T-cell (primary cell): ENCODE measurements at regions not wholly inside any gene's neighbourhood (a gene's known extent, or its start where the extent isn't known, plus 50 kb on each side); places are given as distances from the start of the nearest gene placed in this dataset.

Experiments used
- ATAC-seq, 4 experiments: fragments of 200-7000 bp in 3 of 4; fragments of 150-1000 bp in 1 of 4; cut with Tn5 transposase; replicated peaks in 1 of 4; 1 replicate in 3 of 4; 2 replicates in 1 of 4; pipeline ENCODE4 v1.10.0; 2021; ENCODE audit warnings: moderate library complexity in 3 of 4, mild to moderate bottlenecking in 2 of 4, moderate number of reproducible peaks in 1 of 4
- CTCF ChIA-PET, 2 donors: fragments of 300-600 bp; sonication (Branson Sonifier 250); formaldehyde crosslinking; loops; one replicate each; lab custom pipeline; 2022; ENCODE audit warnings: antibody characterized with exemption in 2 of 2; lab: Charles Lee
- POLR2A ChIA-PET, 2 donors: fragments of 300-600 bp; sonication (Branson Sonifier 250); formaldehyde crosslinking; loops; one replicate each; lab custom pipeline; 2022; ENCODE audit warnings: antibody characterized with exemption in 2 of 2; lab: Charles Lee
- DNase-seq, 35 experiments: peaks; one replicate each; pipeline versions ENCODE4 v3.0.0 to v3.0.0-alpha.2; 2013 to 2023
- H3K27ac ChIP-seq: one replicate; pipeline ENCODE4 v1.5.1; 2013; ENCODE audit warnings: low read length
- H3K27me3 ChIP-seq, 2 experiments: replicated peaks in 1 of 2; 1 replicate in 1 of 2; 2 replicates in 1 of 2; pipeline versions ENCODE4 v1.6.1 to v1.7.0; 2013; ENCODE audit warnings: low read length in 1 of 2, mixed read lengths in 1 of 2; ENCODE audit not compliant: control insufficient read depth in 2 of 2, insufficient read depth in 2 of 2; ENCODE audit errors: extremely low read depth in 1 of 2
- H3K36me3 ChIP-seq, 2 donors: 1 replicate in 1 of 2; 2 replicates in 1 of 2; pipeline versions ENCODE4 v1.6.1 to v1.7.0; 2013; ENCODE audit warnings: low read length in 1 of 2; ENCODE audit not compliant: control insufficient read depth in 2 of 2, insufficient read depth in 1 of 2; ENCODE audit errors: extremely low read depth in 1 of 2
- H3K4me1 ChIP-seq, 2 experiments: 1 replicate in 1 of 2; 2 replicates in 1 of 2; pipeline versions ENCODE4 v1.6.1 to v1.7.0; 2013; ENCODE audit warnings: low read length in 2 of 2, mixed read lengths in 1 of 2; ENCODE audit not compliant: insufficient read depth in 2 of 2, control insufficient read depth in 1 of 2; ENCODE audit errors: extremely low read depth in 1 of 2
- H3K4me3 ChIP-seq, 2 donors: 1 replicate in 1 of 2; 2 replicates in 1 of 2; pipeline versions ENCODE4 v1.5.1 to v1.7.0; 2013; ENCODE audit warnings: mild to moderate bottlenecking in 2 of 2, low read length in 1 of 2, moderate library complexity in 1 of 2; ENCODE audit not compliant: control insufficient read depth in 1 of 2; ENCODE audit errors: extremely low read depth in 1 of 2
- H3K9me3 ChIP-seq: 2 replicates; pipeline ENCODE4 v1.7.0; 2013
- H3K27ac Mint-ChIP-seq, 2 donors: one replicate each; pipeline ENCODE4 v1.8.0; 2020 to 2021; ENCODE audit warnings: mild to moderate bottlenecking in 2 of 2, mixed read lengths in 2 of 2
- H3K27me3 Mint-ChIP-seq, 2 donors: one replicate each; pipeline ENCODE4 v1.8.0; 2021 to 2022; ENCODE audit warnings: mixed read lengths in 2 of 2
- H3K36me3 Mint-ChIP-seq: one replicate; pipeline ENCODE4 v1.8.0; 2021; ENCODE audit warnings: mixed read lengths
- H3K4me1 Mint-ChIP-seq, 3 donors: one replicate each; pipeline ENCODE4 v1.8.0; 2020 to 2022; ENCODE audit warnings: mixed read lengths in 3 of 3, mild to moderate bottlenecking in 1 of 3
- H3K4me3 Mint-ChIP-seq, 3 donors: one replicate each; pipeline ENCODE4 v1.8.0; 2020 to 2022; ENCODE audit warnings: mild to moderate bottlenecking in 3 of 3, mixed read lengths in 3 of 3, moderate library complexity in 3 of 3
- H3K9me3 Mint-ChIP-seq, 3 donors: one replicate each; pipeline ENCODE4 v1.8.0; 2020 to 2022; ENCODE audit warnings: mixed read lengths in 3 of 3
- WGBS: methylation state at CpG from one replicate; pipeline ENCODE4 v1.1.5; 2013; ENCODE audit warnings: missing lambda C conversion rate; ENCODE audit not compliant: insufficient coverage; 5-methylcytosine and 5-hydroxymethylcytosine counted together

- Histone ChIP-seq H3K27ac (no peak overlapping the region), H3K36me3 (no peaks in the 10 kb centered on the region), H3K4me1 (no peaks in the 10 kb centered on the region), H3K27me3 (peaks cover 0 to 13% of the 10 kb centered on the region in 2 experiments), H3K4me3 (no peak overlapping the region), H3K9me3 (no peaks in the 10 kb centered on the region)
- H3K4me1 Mint-ChIP-seq = no peaks in the 10 kb centered on the region
- no peaks in the 10 kb centered on the region for H3K36me3 Mint-ChIP-seq
- peaks cover 25 to 27% of the 10 kb centered on the region in 2 donors for H3K27me3 Mint-ChIP-seq
- no peak overlapping the region for H3K27ac Mint-ChIP-seq
- no peak for DNase-seq
- no peaks in the 10 kb centered on the region for H3K9me3 Mint-ChIP-seq
- WGBS = 72% methylated on average over 2 of the region's 4 CpGs
- ChIA-PET POLR2A (no interaction called here), CTCF (interaction anchor here (0.6 to 1.0 kb wide), 2 partner anchors 8 to 211 kb away, joined by 3 read pairs; no protein-coding TSS in a partner anchor)
- H3K4me3 Mint-ChIP-seq = no peak overlapping the region
- no peak for ATAC-seq
These were observed 284.3 kb downstream of the SKAP2 start for GRCh38 chr7:26580064-26580591.

DNA sequence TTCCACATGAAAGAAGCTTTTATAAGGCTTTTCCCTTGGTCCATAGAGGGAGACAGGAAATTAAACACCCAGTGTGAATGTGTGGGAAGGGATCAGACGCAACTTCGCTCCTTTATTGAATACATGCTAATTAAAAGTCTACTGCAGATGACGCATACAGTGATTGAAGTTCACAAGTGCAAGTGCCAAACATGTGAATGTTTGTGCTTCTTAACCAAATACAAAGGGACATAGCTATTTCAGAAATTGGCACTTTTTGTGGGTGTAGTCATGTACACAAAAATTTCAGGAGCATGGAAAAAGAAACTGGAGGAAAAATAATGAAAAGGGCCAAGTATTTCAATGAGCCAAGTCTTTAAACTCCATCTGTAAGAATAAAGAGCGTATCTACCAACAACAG lies 283.7 kb downstream of the SKAP2 start:
- POLR2A ChIA-PET = no interaction called here
- Histone ChIP-seq H3K4me3 (no peak overlapping the region), H3K27me3 (peaks cover 0 to 13% of the 10 kb centered on the region in 2 experiments), H3K27ac (no peak overlapping the region), H3K36me3 (no peaks in the 10 kb centered on the region), H3K9me3 (no peaks in the 10 kb centered on the region), H3K4me1 (no peaks in the 10 kb centered on the region)
- WGBS = no CpG with 5 or more reads among the region's 4 CpGs
- H3K4me3 Mint-ChIP-seq = no peak overlapping the region
- peaks cover 25 to 27% of the 10 kb centered on the region in 2 donors for H3K27me3 Mint-ChIP-seq
- no peak for ATAC-seq
- CTCF ChIA-PET = interaction anchor here (0.6 to 1.0 kb wide), 2 partner anchors 8 to 211 kb away, joined by 3 read pairs; no protein-coding TSS in a partner anchor
- H3K27ac Mint-ChIP-seq = no peak overlapping the region
- H3K4me1 Mint-ChIP-seq = no peaks in the 10 kb centered on the region
- H3K36me3 Mint-ChIP-seq = no peaks in the 10 kb centered on the region
- DNase-seq = no peak
- H3K9me3 Mint-ChIP-seq = no peaks in the 10 kb centered on the region

DNA sequence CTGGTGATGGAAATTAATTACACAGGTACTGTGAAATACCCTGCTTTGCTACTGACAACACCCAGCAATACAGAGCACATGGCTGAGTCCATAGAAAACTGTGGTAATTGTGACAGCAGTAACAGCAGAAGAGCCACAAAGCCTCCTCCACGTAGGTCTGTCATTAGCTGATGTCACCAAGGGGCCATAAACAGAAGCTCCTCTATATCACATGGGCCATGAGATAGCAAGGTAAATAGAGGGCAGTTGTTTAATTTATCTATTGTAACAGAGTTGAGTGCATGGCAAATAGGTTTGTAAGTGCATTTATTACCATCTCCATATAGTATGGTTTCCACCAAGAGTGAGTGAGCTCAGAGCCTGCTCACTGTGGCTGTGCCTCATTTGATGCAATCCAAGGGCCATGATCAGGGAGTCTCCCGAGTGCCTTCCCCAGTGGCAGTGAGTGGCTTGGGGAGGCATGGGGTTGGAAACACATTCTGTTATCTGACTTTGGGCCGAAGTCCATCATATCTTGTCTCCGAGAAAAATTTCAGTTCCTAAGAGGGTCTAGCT lies 281.2 kb downstream of the SKAP2 start:
- no peaks in the 10 kb centered on the region for H3K9me3 Mint-ChIP-seq

GRCh38 chr7:26584326-26584725 lies 280.1 kb downstream of the SKAP2 start:
- Histone ChIP-seq H3K4me1 (no peaks in the 10 kb centered on the region), H3K4me3 (no peak overlapping the region), H3K27me3 (peaks cover 0 to 11% of the 10 kb centered on the region in 2 experiments), H3K9me3 (no peaks in the 10 kb centered on the region), H3K36me3 (no peaks in the 10 kb centered on the region), H3K27ac (no peak overlapping the region)
- Mint-ChIP-seq H3K9me3 (no peaks in the 10 kb centered on the region), H3K27ac (no peak overlapping the region), H3K4me1 (no peaks in the 10 kb centered on the region), H3K27me3 (peaks cover 19 to 40% of the 10 kb centered on the region in 2 donors), H3K36me3 (no peaks in the 10 kb centered on the region), H3K4me3 (no peak overlapping the region)
- POLR2A ChIA-PET = no interaction called here
- ATAC-seq (no peak), DNase-seq (no peak)
- CTCF ChIA-PET = no interaction called here
- WGBS = no CpG with 5 or more reads among the region's 2 CpGs

More for the DNA sequence above, 281.2 kb downstream of the SKAP2 start:
- H3K27me3 ChIP-seq = peaks cover 0 to 15% of the 10 kb centered on the region in 2 experiments
- WGBS = 100% methylated on average over 1 of the region's 4 CpGs
- H3K27ac ChIP-seq = no peak overlapping the region
- H3K4me3 ChIP-seq = no peak overlapping the region
- Mint-ChIP-seq H3K4me1 (no peaks in the 10 kb centered on the region), H3K27me3 (peaks cover 23 to 37% of the 10 kb centered on the region in 2 donors), H3K36me3 (no peaks in the 10 kb centered on the region), H3K27ac (no peak overlapping the region), H3K4me3 (no peak overlapping the region)
- ChIA-PET CTCF (no interaction called here), POLR2A (no interaction called here)
- DNase-seq (no peak), ATAC-seq (no peak)
- H3K4me1 ChIP-seq = no peaks in the 10 kb centered on the region
- H3K36me3 ChIP-seq = no peaks in the 10 kb centered on the region
- no peaks in the 10 kb centered on the region for H3K9me3 ChIP-seq

DNA sequence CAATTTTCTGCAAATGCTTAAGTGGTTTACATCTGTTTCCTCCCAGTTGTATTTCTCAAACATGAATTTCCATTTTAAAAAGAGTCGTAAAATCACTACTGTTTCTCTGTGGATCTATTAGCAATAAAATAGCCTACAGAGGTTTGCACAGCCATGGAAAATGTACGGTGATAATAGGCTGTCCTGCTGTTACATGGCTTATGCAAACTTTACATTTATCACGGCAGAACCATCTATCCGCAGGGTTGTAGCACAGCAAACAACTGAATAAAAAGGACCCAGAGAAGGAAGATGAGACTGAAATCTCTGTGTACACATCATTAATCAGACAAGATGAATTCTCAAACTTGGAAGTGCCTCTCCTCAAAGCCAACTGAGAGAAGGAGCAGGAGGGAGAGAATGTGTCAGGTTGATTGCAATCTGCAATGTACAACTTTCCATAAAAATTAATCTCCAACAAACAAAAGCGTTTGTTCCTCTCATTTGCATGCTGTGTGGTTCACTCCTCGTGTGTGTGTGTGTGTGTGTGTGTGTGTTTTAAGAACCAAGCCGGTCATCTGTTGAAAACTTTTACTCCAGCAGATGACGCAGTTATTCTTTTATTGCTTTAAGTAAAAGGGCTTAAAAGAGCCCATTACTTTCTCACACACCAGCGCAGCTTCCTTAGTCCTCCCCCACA lies 279.3 kb downstream of the SKAP2 start:
- no peak overlapping the region for H3K27ac Mint-ChIP-seq
- DNase-seq (no peak), ATAC-seq (no peak)
- no peaks in the 10 kb centered on the region for H3K36me3 ChIP-seq
- no peaks in the 10 kb centered on the region for H3K9me3 ChIP-seq
- H3K9me3 Mint-ChIP-seq = no peaks in the 10 kb centered on the region
- WGBS = 84% methylated on average over 3 of the region's 9 CpGs
- H3K4me1 Mint-ChIP-seq = no peaks in the 10 kb centered on the region
- no peak overlapping the region for H3K27ac ChIP-seq
- ChIA-PET CTCF (no interaction called here), POLR2A (no interaction called here)
- no peak overlapping the region for H3K4me3 ChIP-seq
- H3K4me3 Mint-ChIP-seq = no peak overlapping the region
- no peaks in the 10 kb centered on the region for H3K36me3 Mint-ChIP-seq
- H3K27me3 ChIP-seq = peaks cover 0 to 5% of the 10 kb centered on the region in 2 experiments
- H3K27me3 Mint-ChIP-seq = peaks cover 12 to 38% of the 10 kb centered on the region in 2 donors
- H3K4me1 ChIP-seq = no peaks in the 10 kb centered on the region

DNA sequence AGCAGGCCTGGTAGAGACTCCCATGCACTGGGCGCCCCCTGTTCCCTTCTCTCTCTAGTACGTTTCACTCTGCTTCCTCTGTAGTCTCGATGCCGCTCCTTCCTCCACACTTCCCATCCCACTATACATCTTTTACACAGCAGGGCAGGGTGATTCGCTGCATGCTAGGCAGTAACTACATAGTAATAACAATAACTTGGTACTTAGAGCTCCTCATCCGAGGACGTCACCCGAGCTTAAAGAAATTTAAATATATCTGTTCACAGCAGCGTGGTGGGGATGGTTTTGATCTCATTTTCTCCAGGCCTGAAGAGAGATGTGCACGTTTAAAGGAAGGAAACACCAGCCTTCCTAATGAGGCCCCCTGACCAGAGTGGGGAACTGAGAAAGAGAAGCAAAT lies 276.9 kb downstream of the SKAP2 start:
- Histone ChIP-seq H3K9me3 (no peaks in the 10 kb centered on the region), H3K36me3 (no peaks in the 10 kb centered on the region), H3K4me3 (no peak overlapping the region), H3K4me1 (no peaks in the 10 kb centered on the region), H3K27ac (no peak overlapping the region), H3K27me3 (peaks cover 0 to 5% of the 10 kb centered on the region in 2 experiments)
- H3K4me1 Mint-ChIP-seq = no peaks in the 10 kb centered on the region
- H3K9me3 Mint-ChIP-seq = no peaks in the 10 kb centered on the region
- DNase-seq (no peak), ATAC-seq (no peak)
- no peak overlapping the region for H3K4me3 Mint-ChIP-seq
- no peaks in the 10 kb centered on the region for H3K36me3 Mint-ChIP-seq
- H3K27ac Mint-ChIP-seq = no peak overlapping the region
- ChIA-PET POLR2A (no interaction called here), CTCF (no interaction called here)
- H3K27me3 Mint-ChIP-seq = peaks cover 7 to 38% of the 10 kb centered on the region in 2 donors
- WGBS = 34% methylated on average over 4 of the region's 10 CpGs
